Gastroesophageal sphincter (tissue), 3 donors: ENCODE measurements at regions not wholly inside any gene's neighbourhood (a gene's known extent, or its start where the extent isn't known, plus 50 kb on each side); places are given as distances from the start of the nearest gene placed in this dataset.

Source experiments
- EP300 ChIP-seq: sonication (generic); formaldehyde crosslinking; IDR thresholded peaks from one replicate; pipeline ENCODE4 v1.6.1; 2017; ENCODE audit warnings: antibody characterized with exemption, mild to moderate bottlenecking
- POLR2A ChIP-seq, 2 donors: fragments of 450-650 bp; IDR thresholded peaks; one replicate each; pipeline ENCODE4 v1.6.1; 2017; ENCODE audit warnings: antibody characterized with exemption in 2 of 2, mild to moderate bottlenecking in 2 of 2, moderate library complexity in 1 of 2
- POLR2AphosphoS5 ChIP-seq: sonication (generic); formaldehyde crosslinking; IDR thresholded peaks from one replicate; pipeline ENCODE4 v1.6.1; 2017; ENCODE audit warnings: antibody characterized with exemption
- TF ChIP-seq, protein P1 (sequence below), 4 experiments: fragments of 200-600 bp in 2 of 4; fragments of 450-650 bp in 2 of 4; sonication (generic) in 1 of 4; IDR thresholded peaks; one replicate each; pipeline ENCODE4 v1.5.1; 2017 to 2019; ENCODE audit warnings: antibody characterized with exemption in 4 of 4, mild to moderate bottlenecking in 2 of 4, moderate library complexity in 2 of 4

DNA sequence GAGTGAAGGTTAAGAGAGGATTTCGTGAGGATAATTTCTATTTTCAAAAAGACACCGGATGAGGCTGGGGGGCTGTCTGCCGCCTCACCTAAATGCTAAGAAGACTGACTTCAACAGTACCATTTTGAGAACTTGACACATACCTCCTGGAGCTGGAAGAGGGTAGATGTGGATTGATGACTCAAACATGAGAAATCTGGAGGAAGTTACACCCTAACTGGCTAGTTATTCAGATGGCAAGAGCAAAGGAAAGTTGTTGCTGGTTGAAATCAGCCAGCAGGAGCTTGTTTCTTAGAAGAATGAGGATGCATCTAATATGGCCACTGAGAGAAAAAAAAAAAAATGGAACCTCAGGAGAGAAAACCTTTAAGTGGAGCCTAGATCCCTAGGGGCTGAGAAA, 76.2 kb upstream of the KIAA1217 start:
- TF ChIP-seq EP300 (no peak), POLR2A (IDR thresholded peaks at IDR 0.05) (no peak), POLR2AphosphoS5 (no peak)
- TF ChIP-seq, protein P1, sequence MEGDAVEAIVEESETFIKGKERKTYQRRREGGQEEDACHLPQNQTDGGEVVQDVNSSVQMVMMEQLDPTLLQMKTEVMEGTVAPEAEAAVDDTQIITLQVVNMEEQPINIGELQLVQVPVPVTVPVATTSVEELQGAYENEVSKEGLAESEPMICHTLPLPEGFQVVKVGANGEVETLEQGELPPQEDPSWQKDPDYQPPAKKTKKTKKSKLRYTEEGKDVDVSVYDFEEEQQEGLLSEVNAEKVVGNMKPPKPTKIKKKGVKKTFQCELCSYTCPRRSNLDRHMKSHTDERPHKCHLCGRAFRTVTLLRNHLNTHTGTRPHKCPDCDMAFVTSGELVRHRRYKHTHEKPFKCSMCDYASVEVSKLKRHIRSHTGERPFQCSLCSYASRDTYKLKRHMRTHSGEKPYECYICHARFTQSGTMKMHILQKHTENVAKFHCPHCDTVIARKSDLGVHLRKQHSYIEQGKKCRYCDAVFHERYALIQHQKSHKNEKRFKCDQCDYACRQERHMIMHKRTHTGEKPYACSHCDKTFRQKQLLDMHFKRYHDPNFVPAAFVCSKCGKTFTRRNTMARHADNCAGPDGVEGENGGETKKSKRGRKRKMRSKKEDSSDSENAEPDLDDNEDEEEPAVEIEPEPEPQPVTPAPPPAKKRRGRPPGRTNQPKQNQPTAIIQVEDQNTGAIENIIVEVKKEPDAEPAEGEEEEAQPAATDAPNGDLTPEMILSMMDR (IDR thresholded peaks at IDR 0.05), result no peak
